GM12878 (cell line): ENCODE measurements at regions not wholly inside any gene's neighbourhood (a gene's known extent, or its start where the extent isn't known, plus 50 kb on each side); places are given as distances from the start of the nearest gene placed in this dataset.

Source experiments
- ATAC-seq: fragments of 200-7000 bp; cut with Tn5 transposase; 3 replicates; pipeline ENCODE4 v1.9.1; 2020; ENCODE audit warnings: mild to moderate bottlenecking, moderate library complexity
- BruUV-seq: library from RNA; stranded (reverse); fragments of 400-500 nt; replicated peaks from 2 replicates; lab custom pipeline; 2021; lab: Mats Ljungman, UMichigan
- CTCF ChIA-PET: fragments of 300-600 bp; sonication (Branson Sonifier 250); formaldehyde crosslinking; extraction: SDS; loops from one replicate; lab custom pipeline; 2021; ENCODE audit warnings: inconsistent platforms; lab: Yijun Ruan, JAX
- POLR2A ChIA-PET: fragments of 350-600 bp; formaldehyde crosslinking; extraction: SDS; loops from one replicate; lab custom pipeline; 2021; ENCODE audit warnings: inconsistent platforms; lab: Charles Lee
- RAD21 ChIA-PET: fragments of 300-600 bp; sonication (Branson Sonifier 250); formaldehyde crosslinking; loops from one replicate; lab custom pipeline; 2023; ENCODE audit warnings: antibody characterized with exemption; ENCODE audit not compliant: unreplicated experiment; lab: Charles Lee
- SMC1A ChIA-PET: fragments of 300-600 bp; sonication (Branson Sonifier 250); formaldehyde crosslinking; loops from one replicate; lab custom pipeline; 2023; ENCODE audit not compliant: unreplicated experiment, uncharacterized antibody; lab: Charles Lee
- DNase-seq: peaks from one replicate; pipeline ENCODE4 v3.0.0-alpha.2; 2011; ENCODE audit warnings: low read depth, low spot score
- FAIRE-seq: peaks from 3 replicates; lab custom pipeline; 2011; peaks lifted over from hg19 to GRCh38; lab: Jason Lieb, UNC
- H2AFZ ChIP-seq: 2 replicates; pipeline ENCODE4 v1.6.0; 2011; ENCODE audit warnings: low read depth, low read length, control low read depth; ENCODE audit not compliant: control insufficient read depth
- H3K27ac ChIP-seq: 2 replicates; pipeline ENCODE4 v1.5.1; 2011; ENCODE audit warnings: control low read depth; ENCODE audit not compliant: control insufficient read depth, insufficient read depth
- H3K27me3 ChIP-seq, 2 experiments: replicated peaks in 1 of 2; 2 replicates each; pipeline versions ENCODE4 v1.6.0 to v1.6.1; 2011; ENCODE audit warnings: low read length in 1 of 2; ENCODE audit not compliant: control insufficient read depth in 2 of 2, insufficient read depth in 2 of 2
- H3K36me3 ChIP-seq, 2 experiments: 2 replicates each; pipeline ENCODE4 v1.5.1; 2011; ENCODE audit warnings: low read length in 1 of 2; ENCODE audit not compliant: control insufficient read depth in 2 of 2, insufficient read depth in 2 of 2
- H3K4me1 ChIP-seq: 2 replicates; pipeline ENCODE4 v1.6.1; 2011; ENCODE audit warnings: mild to moderate bottlenecking, low read length, moderate library complexity, mixed read lengths; ENCODE audit not compliant: control insufficient read depth, insufficient read depth
- H3K4me2 ChIP-seq: 2 replicates; pipeline ENCODE4 v1.6.0; 2011; ENCODE audit warnings: control low read depth; ENCODE audit not compliant: control insufficient read depth, insufficient read depth
- H3K4me3 ChIP-seq: fragments of 200-600 bp; sonication (generic); 2 replicates; pipeline ENCODE4 v1.5.1; 2016
- H3K79me2 ChIP-seq: 2 replicates; pipeline ENCODE4 v1.6.0; 2011; ENCODE audit warnings: low read length; ENCODE audit not compliant: control insufficient read depth, insufficient read depth
- H3K9ac ChIP-seq: 2 replicates; pipeline ENCODE4 v1.8.0; 2011; ENCODE audit warnings: low read length, control low read depth, mixed read lengths; ENCODE audit not compliant: control insufficient read depth, insufficient read depth
- H3K9me3 ChIP-seq: replicated peaks from 3 replicates; pipeline ENCODE4 v1.5.1; 2011; ENCODE audit warnings: mild to moderate bottlenecking, low read length; ENCODE audit not compliant: control insufficient read depth, insufficient read depth
- H4K20me1 ChIP-seq: 2 replicates; pipeline ENCODE4 v1.6.0; 2011; ENCODE audit not compliant: control insufficient read depth, insufficient read depth
- CBX3 ChIP-seq: fragments of 200-600 bp; sonication (generic); IDR thresholded peaks from 2 replicates; pipeline ENCODE4 v1.6.1; 2016; ENCODE audit warnings: low read depth, borderline replicate concordance
- CHD4 ChIP-seq: fragments of 200-600 bp; sonication (generic); IDR thresholded peaks from 2 replicates; pipeline ENCODE4 v1.6.1; 2016; ENCODE audit warnings: mild to moderate bottlenecking
- HSF1 ChIP-seq: fragments of 150-350 bp; IDR thresholded peaks from 2 replicates; pipeline ENCODE4 v1.6.1; 2014; ENCODE audit warnings: mild to moderate bottlenecking, low read depth, low read length
- PAX8 ChIP-seq: fragments of 450-650 bp; IDR thresholded peaks from 2 replicates; pipeline ENCODE4 v1.6.1; 2017; ENCODE audit warnings: mild to moderate bottlenecking, moderate library complexity
- POLR2AphosphoS5 ChIP-seq: IDR thresholded peaks from 2 replicates; pipeline ENCODE4 v1.6.1; 2011; ENCODE audit warnings: mild to moderate bottlenecking, low read length, inconsistent platforms
- RAD21 ChIP-seq: IDR thresholded peaks from 2 replicates; pipeline ENCODE4 v1.6.1; 2011; ENCODE audit warnings: mild to moderate bottlenecking, low read depth, low read length, moderate library complexity; ENCODE audit not compliant: insufficient read depth
- SKIL ChIP-seq: fragments of 450-650 bp; IDR thresholded peaks from 2 replicates; pipeline ENCODE4 v1.6.1; 2017; ENCODE audit warnings: mild to moderate bottlenecking, low read depth, inconsistent platforms; ENCODE audit not compliant: poor library complexity, severe bottlenecking
- SMC3 ChIP-seq: IDR thresholded peaks from 2 replicates; pipeline ENCODE4 v1.6.1; 2011; ENCODE audit warnings: low read length, improper control_type of control experiment, borderline replicate concordance
- SREBF2 ChIP-seq: IDR thresholded peaks from 2 replicates; pipeline ENCODE4 v1.6.1; 2012; ENCODE audit warnings: mild to moderate bottlenecking, low read length
- TCF3 ChIP-seq: IDR thresholded peaks from 2 replicates; pipeline ENCODE4 v1.6.1; 2012; ENCODE audit warnings: low read depth, mild to moderate bottlenecking, low read length, borderline replicate concordance; ENCODE audit not compliant: insufficient read depth
- YY1 ChIP-seq: IDR thresholded peaks from 2 replicates; pipeline ENCODE4 v1.6.1; 2011; ENCODE audit warnings: low read depth, mild to moderate bottlenecking, low read length
- ZBTB11 ChIP-seq: fragments of 450-650 bp; formaldehyde crosslinking; IDR thresholded peaks from 2 replicates; pipeline ENCODE4 v1.5.0; 2022; ENCODE audit warnings: mild to moderate bottlenecking, missing genetic modification characterization
- ZBTB40 ChIP-seq: fragments of 450-650 bp; IDR thresholded peaks from 2 replicates; pipeline ENCODE4 v1.6.1; 2016; ENCODE audit warnings: mild to moderate bottlenecking, moderate library complexity, borderline replicate concordance
- WGBS: methylation state at CpG from one replicate; pipeline ENCODE4 v1.1.6; 2016; ENCODE audit warnings: low lambda C conversion rate; ENCODE audit not compliant: insufficient replicate concordance, insufficient coverage; ENCODE audit errors: missing lambda C conversion rate; 5-methylcytosine and 5-hydroxymethylcytosine counted together
- in situ Hi-C: fragments of 300-500 bp; cut with MboI; formaldehyde crosslinking; loops from 9 replicates; pipeline ENCODE4 v1.14.3; 2018; ENCODE audit warnings: mixed read lengths
- intact Hi-C: fragments of 100-400 bp; cut with micrococcal nuclease; formaldehyde crosslinking; loops from one replicate; pipeline ENCODE4 v1.14.2; 2022; ENCODE audit not compliant: unreplicated experiment

- BruUV-seq = no TSS peak
Observed at GRCh38 chr2:175786471-175787124, 215.5 kb downstream of the LNPK start.

More at GRCh38 chr2:175786471-175787124, 215.5 kb downstream of the LNPK start:
- H3K4me3 ChIP-seq = no peak overlapping the region
- RAD21 ChIA-PET = no interaction called here
- no peak for TF ChIP-seq ZBTB40
- no peak for TF ChIP-seq RAD21
- no peak for TF ChIP-seq CBX3
- TF ChIP-seq CHD4 = no peak
- no peak for TF ChIP-seq SMC3
- no peak for TF ChIP-seq ZBTB11 (CRISPR knock-in tag)
- TF ChIP-seq POLR2AphosphoS5 = no peak
- no peak for TF ChIP-seq PAX8
- no peak for TF ChIP-seq HSF1
- TF ChIP-seq SREBF2 = no peak
- no peak for TF ChIP-seq SKIL
- TF ChIP-seq YY1 = no peak
- TF ChIP-seq TCF3 = no peak
- in situ Hi-C loops = no loop called here
- FAIRE-seq = no peak
- no peak overlapping the region for H3K9ac ChIP-seq
- SMC1A ChIA-PET = no interaction called here
- no peaks in the 10 kb centered on the region for H3K4me1 ChIP-seq
- 54% methylated on average over 3 of the region's 3 CpGs for WGBS
- H4K20me1 ChIP-seq = no peaks in the 10 kb centered on the region
- intact Hi-C loops = no loop called here
- DNase-seq = no peak
- H3K9me3 ChIP-seq = no peaks in the 10 kb centered on the region
- no peaks in the 10 kb centered on the region for H3K79me2 ChIP-seq
- POLR2A ChIA-PET = no interaction called here
- H3K27ac ChIP-seq = no peak overlapping the region
- CTCF ChIA-PET = no interaction called here
- no peaks in the 10 kb centered on the region for H3K36me3 ChIP-seq
- H3K27me3 ChIP-seq = no peaks in the 10 kb centered on the region
- no peak overlapping the region for H3K4me2 ChIP-seq
- no peak for ATAC-seq
- H2AFZ ChIP-seq = no peak overlapping the region
